CD4-positive, alpha-beta T cell treated with Interferon gamma for 1 hour (primary cell): ENCODE measurements at regions not wholly inside any gene's neighbourhood (a gene's known extent, or its start where the extent isn't known, plus 50 kb on each side); places are given as distances from the start of the nearest gene placed in this dataset.
A peak's percentile ranks its signal among the peaks of the same experiment; 100 is the strongest.

Source experiments
- DNase-seq: peaks from one replicate; pipeline ENCODE4 v3.0.0-alpha.2; 2020

GRCh38 chr6:146887447-146888077, 288.8 kb downstream of the ADGB start:
- no peak for DNase-seq

- no peak for DNase-seq
Observed at GRCh38 chr6:146889303-146889702, 290.5 kb downstream of the ADGB start.

GRCh38 chr6:146890172-146890571, 291.4 kb downstream of the ADGB start:
- no peak for DNase-seq

- no peak for DNase-seq
Observed at GRCh38 chr6:146890644-146891434, 292.1 kb downstream of the ADGB start.

GRCh38 chr6:146891615-146892265, 293.0 kb downstream of the ADGB start:
- no peak for DNase-seq

GRCh38 chr6:146892283-146892612, 293.5 kb downstream of the ADGB start:
- DNase-seq, result no peak

GRCh38 chr6:146892613-146893401, 294.0 kb downstream of the ADGB start:
- DNase-seq, result peak; percentile 9

GRCh38 chr6:146893690-146894089, 294.9 kb downstream of the ADGB start:
- no peak for DNase-seq

GRCh38 chr6:146894624-146895023, 295.9 kb downstream of the ADGB start:
- DNase-seq, result no peak

GRCh38 chr6:146895101-146895771, 296.5 kb downstream of the ADGB start:
- no peak for DNase-seq

GRCh38 chr6:146895772-146896061, 296.9 kb downstream of the ADGB start:
- no peak for DNase-seq

- DNase-seq, result no peak
Observed at GRCh38 chr6:146896062-146896813, 297.5 kb downstream of the ADGB start.

GRCh38 chr6:146896960-146897701, 298.4 kb downstream of the ADGB start:
- no peak for DNase-seq

GRCh38 chr6:146898069-146898887, 299.5 kb downstream of the ADGB start:
- DNase-seq, result no peak

- DNase-seq, result no peak
Observed at GRCh38 chr6:146898888-146899227, 300.1 kb downstream of the ADGB start.

- DNase-seq, result no peak
Observed at GRCh38 chr6:146901940-146902816, 302.0 kb upstream of the STXBP5 start.

GRCh38 chr6:146902846-146903245, 301.4 kb upstream of the STXBP5 start:
- no peak for DNase-seq

GRCh38 chr6:146903451-146903850, 300.8 kb upstream of the STXBP5 start:
- no peak for DNase-seq

GRCh38 chr6:146904596-146904995, 299.6 kb upstream of the STXBP5 start:
- DNase-seq, result no peak
